A673 (cell line): ENCODE measurements at regions not wholly inside any gene's neighbourhood (a gene's known extent, or its start where the extent isn't known, plus 50 kb on each side); places are given as distances from the start of the nearest gene placed in this dataset.

Source experiments
- CTCF ChIP-seq: fragments of 300-800, 200-600 bp; sonication (generic); conservative IDR thresholded peaks from 2 replicates; pipeline ENCODE4 v1.5.1; 2017; ENCODE audit warnings: low read depth, mild to moderate bottlenecking, antibody characterized with exemption, low read length, moderate library complexity, mixed read lengths
- EZH2 ChIP-seq: fragments of 200-600 bp; sonication (generic); IDR thresholded peaks from 2 replicates; pipeline ENCODE4 v1.6.1; 2017; ENCODE audit warnings: borderline replicate concordance, low read depth, mild to moderate bottlenecking, mixed read lengths, antibody characterized with exemption, low read length; ENCODE audit not compliant: poor library complexity, severe bottlenecking

GRCh38 chr20:30506100-30506499 lies 751.4 kb upstream of the DEFB115 start:
- TF ChIP-seq CTCF, result no peak
- no peak for TF ChIP-seq EZH2
